CD14-positive monocyte (primary cell): ENCODE measurements at regions not wholly inside any gene's neighbourhood (a gene's known extent, or its start where the extent isn't known, plus 50 kb on each side); places are given as distances from the start of the nearest gene placed in this dataset.

Source experiments
- DNase-seq, 3 donors: peaks; one replicate each; pipeline ENCODE4 v3.0.0-alpha.2; 2011 to 2022
- H2AFZ ChIP-seq: 2 replicates; pipeline ENCODE4 v1.6.0; 2012; ENCODE audit warnings: mild to moderate bottlenecking, low read depth, low read length, inconsistent platforms; ENCODE audit not compliant: insufficient read depth, poor library complexity, severe bottlenecking
- H3K27ac ChIP-seq, 2 donors: 1 replicate in 1 of 2; 2 replicates in 1 of 2; pipeline ENCODE4 v1.5.1; 2012 to 2013; ENCODE audit warnings: low read length in 2 of 2, control low read depth in 1 of 2, inconsistent platforms in 1 of 2, low read depth in 1 of 2, mild to moderate bottlenecking in 1 of 2
- H3K27me3 ChIP-seq, 2 donors: one replicate each; pipeline versions ENCODE4 v1.6.0 to v1.6.1; 2011 to 2013; ENCODE audit warnings: low read length in 2 of 2; ENCODE audit not compliant: control insufficient read depth in 2 of 2, insufficient read depth in 2 of 2
- H3K36me3 ChIP-seq, 2 donors: replicated peaks in 1 of 2; 1 replicate in 1 of 2; 2 replicates in 1 of 2; pipeline versions ENCODE4 v1.5.1 to v1.6.1; 2012 to 2013; ENCODE audit warnings: low read length in 2 of 2, control low read depth in 1 of 2, inconsistent platforms in 1 of 2, mild to moderate bottlenecking in 1 of 2; ENCODE audit not compliant: insufficient read depth in 2 of 2, control insufficient read depth in 1 of 2
- H3K4me1 ChIP-seq, 2 donors: 1 replicate in 1 of 2; 2 replicates in 1 of 2; pipeline versions ENCODE4 v1.5.1 to v1.6.1; 2012 to 2013; ENCODE audit warnings: low read length in 2 of 2, control low read depth in 1 of 2, inconsistent platforms in 1 of 2, mild to moderate bottlenecking in 1 of 2, moderate library complexity in 1 of 2; ENCODE audit not compliant: insufficient read depth in 2 of 2, control insufficient read depth in 1 of 2
- H3K4me2 ChIP-seq: replicated peaks from 2 replicates; pipeline ENCODE3; 2012; ENCODE audit warnings: low read length, moderate library complexity, mild to moderate bottlenecking; ENCODE audit not compliant: poor library complexity, severe bottlenecking; ENCODE audit errors: extremely low read depth
- H3K4me3 ChIP-seq, 3 experiments: fragments of 200-600 bp in 1 of 3; sonication (generic) in 1 of 3; replicated peaks in 1 of 3; 1 replicate in 2 of 3; 2 replicates in 1 of 3; pipeline ENCODE4 v1.5.1; 2011 to 2013; ENCODE audit warnings: low read length in 3 of 3, mild to moderate bottlenecking in 3 of 3, control low read depth in 2 of 3, low read depth in 2 of 3, inconsistent platforms in 1 of 3, moderate library complexity in 1 of 3
- H3K79me2 ChIP-seq: 2 replicates; pipeline ENCODE4 v1.6.0; 2012; ENCODE audit warnings: mild to moderate bottlenecking, control low read depth, inconsistent platforms, low read length, moderate library complexity; ENCODE audit not compliant: insufficient read depth
- H3K9ac ChIP-seq: 2 replicates; pipeline ENCODE4 v1.6.0; 2017; ENCODE audit warnings: low read length, mild to moderate bottlenecking; ENCODE audit not compliant: insufficient read depth, poor library complexity, severe bottlenecking
- H3K9me3 ChIP-seq, 2 donors: replicated peaks in 1 of 2; 1 replicate in 1 of 2; 2 replicates in 1 of 2; pipeline versions ENCODE4 v1.5.1 to v1.6.1; 2012 to 2013; ENCODE audit warnings: low read length in 2 of 2, control low read depth in 1 of 2; ENCODE audit not compliant: control insufficient read depth in 1 of 2, insufficient read depth in 1 of 2
- H4K20me1 ChIP-seq: 2 replicates; pipeline ENCODE4 v1.6.0; 2012; ENCODE audit warnings: mild to moderate bottlenecking, low read length, control low read depth, moderate library complexity; ENCODE audit not compliant: insufficient read depth
- H3K27ac Mint-ChIP-seq, 7 donors: one replicate each; pipeline ENCODE4 v1.8.0; 2020; ENCODE audit warnings: mild to moderate bottlenecking in 7 of 7, mixed read lengths in 7 of 7, moderate library complexity in 6 of 7, inconsistent platforms in 2 of 7
- H3K27me3 Mint-ChIP-seq, 3 donors: one replicate each; pipeline ENCODE4 v1.8.0; 2021 to 2022; ENCODE audit warnings: low read depth in 3 of 3, mild to moderate bottlenecking in 3 of 3, mixed read lengths in 3 of 3, moderate library complexity in 3 of 3, inconsistent platforms in 1 of 3
- H3K36me3 Mint-ChIP-seq, 2 donors: one replicate each; pipeline ENCODE4 v1.8.0; 2020; ENCODE audit warnings: mixed read lengths in 2 of 2, inconsistent platforms in 1 of 2, mild to moderate bottlenecking in 1 of 2
- H3K4me1 Mint-ChIP-seq: one replicate; pipeline ENCODE4 v1.8.0; 2020; ENCODE audit warnings: mild to moderate bottlenecking, mixed read lengths
- H3K4me3 Mint-ChIP-seq, 2 donors: one replicate each; pipeline ENCODE4 v1.8.0; 2020; ENCODE audit warnings: mild to moderate bottlenecking in 2 of 2, mixed read lengths in 2 of 2, moderate library complexity in 1 of 2
- H3K9me3 Mint-ChIP-seq, 7 donors: one replicate each; pipeline ENCODE4 v1.8.0; 2020 to 2022; ENCODE audit warnings: mixed read lengths in 7 of 7, mild to moderate bottlenecking in 6 of 7, moderate library complexity in 6 of 7, inconsistent platforms in 2 of 7
- WGBS: methylation state at CpG from one replicate; pipeline ENCODE4 v1.1.5; 2013; ENCODE audit warnings: missing lambda C conversion rate; ENCODE audit not compliant: insufficient coverage; 5-methylcytosine and 5-hydroxymethylcytosine counted together
- intact Hi-C, 2 donors: fragments of 100-400 bp; cut with micrococcal nuclease; formaldehyde crosslinking; loops; one replicate each; pipeline versions ENCODE4 v1.15.0 to v1.15.1; 2023
- TF ChIP-seq, protein P1 (sequence below): fragments of 200-600 bp; IDR thresholded peaks from one replicate; pipeline ENCODE4 v1.8.0; 2022; ENCODE audit warnings: antibody characterized with exemption, mild to moderate bottlenecking

DNA sequence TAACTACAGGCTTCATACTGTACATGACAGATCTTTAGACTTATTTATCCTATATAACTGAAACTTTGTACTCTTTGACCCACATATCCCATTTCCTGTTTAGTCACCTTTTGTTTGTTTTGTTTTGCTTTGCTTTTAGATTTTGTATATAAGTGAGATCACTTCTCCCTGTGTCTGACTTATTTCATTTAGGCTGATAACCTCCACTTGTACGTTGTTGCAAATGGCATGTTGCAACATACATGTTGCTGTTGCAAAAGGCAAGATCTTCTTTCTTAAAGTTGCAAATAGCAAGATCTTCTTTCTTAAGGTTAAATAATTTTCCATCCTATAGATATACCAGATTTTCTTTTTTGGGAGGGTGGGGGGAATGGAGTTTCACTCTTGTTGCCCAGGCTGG is 341.5 kb downstream of the OTUD1 start:
- Histone ChIP-seq H3K9ac (no peak overlapping the region), H4K20me1 (no peaks in the 10 kb centered on the region), H3K4me2 (no peak overlapping the region), H3K4me1 (peaks cover 0 to 3% of the 10 kb centered on the region in 2 donors), H3K27me3 (no peaks in the 10 kb centered on the region), H3K36me3 (no peaks in the 10 kb centered on the region), H2AFZ (no peak overlapping the region), H3K27ac (no peak overlapping the region), H3K9me3 (peaks cover 0 to 2% of the 10 kb centered on the region in 2 donors), H3K79me2 (no peaks in the 10 kb centered on the region), H3K4me3 (no peak overlapping the region)
- Mint-ChIP-seq H3K4me1 (peaks cover 15% of the 10 kb centered on the region), H3K9me3 (peaks cover 0 to 20% (median 7%) of the 10 kb centered on the region in 7 donors), H3K36me3 (no peaks in the 10 kb centered on the region), H3K27ac (no peak overlapping the region), H3K4me3 (no peak overlapping the region), H3K27me3 (peaks cover 0 to 2% (median 1%) of the 10 kb centered on the region in 3 donors)
- intact Hi-C loops = no loop called here
- WGBS = no CpG with 5 or more reads among the region's 1 CpG
- no peak for DNase-seq
- TF ChIP-seq, protein P1, sequence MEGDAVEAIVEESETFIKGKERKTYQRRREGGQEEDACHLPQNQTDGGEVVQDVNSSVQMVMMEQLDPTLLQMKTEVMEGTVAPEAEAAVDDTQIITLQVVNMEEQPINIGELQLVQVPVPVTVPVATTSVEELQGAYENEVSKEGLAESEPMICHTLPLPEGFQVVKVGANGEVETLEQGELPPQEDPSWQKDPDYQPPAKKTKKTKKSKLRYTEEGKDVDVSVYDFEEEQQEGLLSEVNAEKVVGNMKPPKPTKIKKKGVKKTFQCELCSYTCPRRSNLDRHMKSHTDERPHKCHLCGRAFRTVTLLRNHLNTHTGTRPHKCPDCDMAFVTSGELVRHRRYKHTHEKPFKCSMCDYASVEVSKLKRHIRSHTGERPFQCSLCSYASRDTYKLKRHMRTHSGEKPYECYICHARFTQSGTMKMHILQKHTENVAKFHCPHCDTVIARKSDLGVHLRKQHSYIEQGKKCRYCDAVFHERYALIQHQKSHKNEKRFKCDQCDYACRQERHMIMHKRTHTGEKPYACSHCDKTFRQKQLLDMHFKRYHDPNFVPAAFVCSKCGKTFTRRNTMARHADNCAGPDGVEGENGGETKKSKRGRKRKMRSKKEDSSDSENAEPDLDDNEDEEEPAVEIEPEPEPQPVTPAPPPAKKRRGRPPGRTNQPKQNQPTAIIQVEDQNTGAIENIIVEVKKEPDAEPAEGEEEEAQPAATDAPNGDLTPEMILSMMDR = no peak

DNA sequence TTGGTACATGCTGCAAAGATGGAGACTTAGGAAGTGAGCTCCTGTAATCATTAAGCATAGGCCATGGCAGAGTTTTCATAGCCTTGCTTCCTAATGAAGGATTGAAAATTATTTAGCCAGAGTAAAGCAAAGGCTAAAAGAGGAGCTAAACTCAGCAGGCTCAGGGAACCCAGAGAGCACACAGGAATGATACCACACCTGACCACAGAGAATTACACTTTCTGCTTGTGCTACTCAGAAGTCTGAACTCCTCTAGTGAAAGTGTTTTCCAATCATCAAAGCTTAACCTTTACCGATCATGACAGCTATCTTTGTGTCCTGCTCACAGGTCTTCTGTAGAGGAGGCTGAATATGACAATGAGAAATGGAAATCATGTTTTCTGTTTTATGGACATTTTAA is 347.7 kb downstream of the OTUD1 start:
- H3K79me2 ChIP-seq = no peaks in the 10 kb centered on the region

More for the DNA sequence above, 347.7 kb downstream of the OTUD1 start:
- no peak overlapping the region for H3K4me2 ChIP-seq
- TF ChIP-seq, protein P1 = no peak
- no CpG with 5 or more reads among the region's 1 CpG for WGBS
- Mint-ChIP-seq H3K36me3 (no peaks in the 10 kb centered on the region), H3K27ac (no peak overlapping the region), H3K4me1 (no peaks in the 10 kb centered on the region), H3K4me3 (no peak overlapping the region), H3K9me3 (peaks cover 0 to 9% (median 0%) of the 10 kb centered on the region in 7 donors), H3K27me3 (peaks cover 0 to 2% (median 1%) of the 10 kb centered on the region in 3 donors)
- no peak overlapping the region for H2AFZ ChIP-seq
- H3K4me1 ChIP-seq = no peaks in the 10 kb centered on the region
- no peaks in the 10 kb centered on the region for H4K20me1 ChIP-seq
- no peak overlapping the region for H3K27ac ChIP-seq
- no peaks in the 10 kb centered on the region for H3K36me3 ChIP-seq
- DNase-seq = no peak
- intact Hi-C loops = no loop called here
- H3K9ac ChIP-seq = no peak overlapping the region
- no peak overlapping the region for H3K4me3 ChIP-seq
- no peaks in the 10 kb centered on the region for H3K27me3 ChIP-seq
- H3K9me3 ChIP-seq = no peaks in the 10 kb centered on the region
